WERI-Rb-1 (cell line): ENCODE measurements at regions not wholly inside any gene's neighbourhood (a gene's known extent, or its start where the extent isn't known, plus 50 kb on each side); places are given as distances from the start of the nearest gene placed in this dataset.

Experiments
- DNase-seq: peaks from one replicate; pipeline ENCODE4 v3.0.0-alpha.2; 2020
- H3K27ac ChIP-seq: fragments of 250-450 bp; sonication (Bioruptor Pico); 2 replicates; pipeline ENCODE4 v1.5.1; 2020; ENCODE audit warnings: mild to moderate bottlenecking, moderate library complexity
- H3K27me3 ChIP-seq: fragments of 250-450 bp; sonication (Bioruptor Pico); 2 replicates; pipeline ENCODE4 v1.5.1; 2021; ENCODE audit warnings: mild to moderate bottlenecking, low read depth, moderate library complexity; ENCODE audit not compliant: insufficient read depth, severe bottlenecking
- H3K36me3 ChIP-seq: fragments of 250-450 bp; sonication (Bioruptor Pico); 2 replicates; pipeline ENCODE4 v1.5.1; 2020; ENCODE audit warnings: mild to moderate bottlenecking, moderate library complexity
- H3K4me3 ChIP-seq: 2 replicates; pipeline ENCODE4 v1.5.1; 2011; ENCODE audit warnings: low read depth, mild to moderate bottlenecking, control low read depth, low read length
- H3K9me3 ChIP-seq: fragments of 250-450 bp; sonication (Bioruptor Pico); 2 replicates; pipeline ENCODE4 v1.5.1; 2021; ENCODE audit warnings: mild to moderate bottlenecking, moderate library complexity; ENCODE audit not compliant: severe bottlenecking
- TF ChIP-seq, protein P1 (sequence below): IDR thresholded peaks from 2 replicates; pipeline ENCODE4 v1.5.1; 2011; ENCODE audit warnings: low read depth, mild to moderate bottlenecking, control low read depth, inconsistent platforms, low read length

- TF ChIP-seq, protein P1, sequence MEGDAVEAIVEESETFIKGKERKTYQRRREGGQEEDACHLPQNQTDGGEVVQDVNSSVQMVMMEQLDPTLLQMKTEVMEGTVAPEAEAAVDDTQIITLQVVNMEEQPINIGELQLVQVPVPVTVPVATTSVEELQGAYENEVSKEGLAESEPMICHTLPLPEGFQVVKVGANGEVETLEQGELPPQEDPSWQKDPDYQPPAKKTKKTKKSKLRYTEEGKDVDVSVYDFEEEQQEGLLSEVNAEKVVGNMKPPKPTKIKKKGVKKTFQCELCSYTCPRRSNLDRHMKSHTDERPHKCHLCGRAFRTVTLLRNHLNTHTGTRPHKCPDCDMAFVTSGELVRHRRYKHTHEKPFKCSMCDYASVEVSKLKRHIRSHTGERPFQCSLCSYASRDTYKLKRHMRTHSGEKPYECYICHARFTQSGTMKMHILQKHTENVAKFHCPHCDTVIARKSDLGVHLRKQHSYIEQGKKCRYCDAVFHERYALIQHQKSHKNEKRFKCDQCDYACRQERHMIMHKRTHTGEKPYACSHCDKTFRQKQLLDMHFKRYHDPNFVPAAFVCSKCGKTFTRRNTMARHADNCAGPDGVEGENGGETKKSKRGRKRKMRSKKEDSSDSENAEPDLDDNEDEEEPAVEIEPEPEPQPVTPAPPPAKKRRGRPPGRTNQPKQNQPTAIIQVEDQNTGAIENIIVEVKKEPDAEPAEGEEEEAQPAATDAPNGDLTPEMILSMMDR, result no peak
- DNase-seq, result no peak
- no peak overlapping the region for H3K4me3 ChIP-seq
- no peaks in the 10 kb centered on the region for H3K27me3 ChIP-seq
- no peak overlapping the region for H3K27ac ChIP-seq
- H3K9me3 ChIP-seq, result no peaks in the 10 kb centered on the region
- no peaks in the 10 kb centered on the region for H3K36me3 ChIP-seq
Measured at GRCh38 chr20:1761598-1761997, 104.0 kb upstream of the SIRPG start.

GRCh38 chr20:1761116-1761515 lies 103.5 kb upstream of the SIRPG start:
- no peak for DNase-seq
- H3K4me3 ChIP-seq, result no peak overlapping the region
- H3K27me3 ChIP-seq, result no peaks in the 10 kb centered on the region
- H3K27ac ChIP-seq, result no peak overlapping the region
- H3K9me3 ChIP-seq, result no peaks in the 10 kb centered on the region
- no peaks in the 10 kb centered on the region for H3K36me3 ChIP-seq
- TF ChIP-seq, protein P1, result no peak

DNA sequence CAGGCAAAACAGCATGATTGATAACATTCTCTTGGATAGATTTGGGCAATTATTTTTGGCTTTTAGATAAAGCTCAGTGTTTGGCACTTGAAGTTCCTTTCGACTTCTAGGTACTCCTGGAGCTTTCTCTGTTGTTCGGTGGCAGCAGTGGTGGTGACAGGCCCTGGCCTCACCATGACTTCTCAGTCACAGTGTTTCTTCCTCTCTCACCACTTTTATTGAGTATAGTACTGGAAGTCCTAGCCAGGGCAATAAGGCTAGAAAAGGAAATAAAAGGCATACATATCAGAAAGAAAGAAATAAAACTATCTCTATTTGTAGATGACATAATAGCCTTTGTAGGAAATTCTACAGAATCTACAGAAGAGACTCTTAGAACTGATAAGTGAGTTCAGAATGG lies 101.2 kb upstream of the SIRPG start:
- H3K36me3 ChIP-seq, result no peaks in the 10 kb centered on the region
- H3K27ac ChIP-seq, result no peak overlapping the region
- TF ChIP-seq, protein P1, result no peak
- no peaks in the 10 kb centered on the region for H3K9me3 ChIP-seq
- no peak for DNase-seq
- H3K4me3 ChIP-seq, result no peak overlapping the region
- H3K27me3 ChIP-seq, result peaks cover 3% of the 10 kb centered on the region

DNA sequence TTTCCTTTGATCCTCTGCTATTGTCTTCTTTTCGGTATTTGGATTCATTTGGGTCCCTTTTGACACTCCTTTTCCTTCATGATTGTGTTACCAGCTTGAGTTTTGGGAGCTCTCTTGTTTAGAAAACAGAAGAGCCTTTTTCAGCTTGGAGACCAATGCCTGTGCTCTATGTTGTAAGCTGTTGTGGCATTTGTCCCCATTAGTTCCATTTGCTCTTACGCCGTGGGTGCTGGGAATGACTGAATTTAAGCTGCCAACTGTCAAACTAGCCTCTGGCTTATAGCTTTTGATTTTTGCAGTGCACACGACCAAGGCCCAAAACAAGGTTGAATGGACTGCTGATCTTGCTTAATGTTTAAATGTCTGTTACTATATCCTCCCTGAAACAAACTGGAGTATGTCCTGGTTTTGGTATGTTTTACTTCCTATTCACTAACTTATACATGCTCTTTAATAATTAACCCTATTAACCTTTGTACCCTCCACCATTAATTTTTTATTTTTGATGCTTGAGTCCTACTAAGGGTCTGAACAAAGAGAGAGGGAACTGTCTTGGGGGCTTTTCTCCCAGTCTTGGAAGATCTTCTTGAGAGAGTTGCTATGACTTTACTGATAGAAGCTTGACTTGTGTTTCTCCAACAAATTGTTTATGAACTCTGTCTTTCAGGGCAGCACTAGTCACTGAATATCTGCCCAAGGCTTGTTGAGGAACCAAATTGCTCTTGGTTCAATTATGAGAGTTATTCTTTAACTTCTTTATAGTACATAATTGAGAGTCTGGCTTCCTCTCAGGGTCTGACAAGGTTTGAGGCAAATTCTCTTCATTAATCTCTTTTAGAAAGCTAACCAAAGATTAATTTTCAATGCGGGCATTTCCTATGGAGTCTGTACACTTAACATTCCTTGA lies 100.3 kb upstream of the SIRPG start:
- H3K4me3 ChIP-seq, result no peak overlapping the region
- no peaks in the 10 kb centered on the region for H3K9me3 ChIP-seq
- no peak for DNase-seq
- H3K36me3 ChIP-seq, result no peaks in the 10 kb centered on the region
- no peak overlapping the region for H3K27ac ChIP-seq
- H3K27me3 ChIP-seq, result peaks cover 7% of the 10 kb centered on the region
- TF ChIP-seq, protein P1, result no peak

DNA sequence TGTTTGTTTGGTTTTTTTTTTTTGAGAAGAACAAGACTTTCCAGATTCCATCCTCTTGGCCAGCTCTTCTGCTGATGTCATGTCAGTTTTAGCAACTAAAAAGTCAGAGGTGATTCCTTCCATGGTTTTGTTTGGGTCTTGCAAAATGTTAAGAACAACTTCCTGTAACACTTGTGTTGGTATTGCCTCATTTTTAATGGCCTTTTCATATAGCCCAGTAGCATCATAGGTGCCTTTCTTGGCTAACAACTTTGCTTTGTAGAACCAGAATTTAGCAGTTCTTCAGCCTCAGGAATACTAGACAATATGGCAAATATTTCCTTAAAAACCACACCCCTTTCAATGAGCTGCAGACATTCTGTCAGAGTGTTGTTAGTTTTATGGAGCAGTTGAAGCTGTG lies 99.5 kb upstream of the SIRPG start:
- Histone ChIP-seq H3K4me3 (no peak overlapping the region), H3K27ac (no peak overlapping the region), H3K9me3 (no peaks in the 10 kb centered on the region), H3K27me3 (peaks cover 13% of the 10 kb centered on the region), H3K36me3 (no peaks in the 10 kb centered on the region)
- DNase-seq, result no peak
- TF ChIP-seq, protein P1, result no peak
